Stimulated activated CD4-positive, alpha-beta T cell treated with anti-CD3 and anti-CD28 coated beads, Interleukin-12 subunit alpha, Interleukin-12 subunit beta, amount 100 ng/mL, for 24 hours (primary cell): ENCODE measurements at regions not wholly inside any gene's neighbourhood (a gene's known extent, or its start where the extent isn't known, plus 50 kb on each side); places are given as distances from the start of the nearest gene placed in this dataset.
"Not testable (repeated sequence)": the region's sequence is repeated elsewhere in the genome, so short reads cannot be mapped to it uniquely, and the experiment has no call there.

Experiments used
- DNase-seq, 2 experiments: peaks; one replicate each; pipeline ENCODE4 v3.0.0-alpha.2; 2020; ENCODE audit warnings: low read depth in 2 of 2

GRCh38 chrX:39399387-39399786 is 598.1 kb downstream of the MID1IP1 start:
- no peak for DNase-seq

DNA sequence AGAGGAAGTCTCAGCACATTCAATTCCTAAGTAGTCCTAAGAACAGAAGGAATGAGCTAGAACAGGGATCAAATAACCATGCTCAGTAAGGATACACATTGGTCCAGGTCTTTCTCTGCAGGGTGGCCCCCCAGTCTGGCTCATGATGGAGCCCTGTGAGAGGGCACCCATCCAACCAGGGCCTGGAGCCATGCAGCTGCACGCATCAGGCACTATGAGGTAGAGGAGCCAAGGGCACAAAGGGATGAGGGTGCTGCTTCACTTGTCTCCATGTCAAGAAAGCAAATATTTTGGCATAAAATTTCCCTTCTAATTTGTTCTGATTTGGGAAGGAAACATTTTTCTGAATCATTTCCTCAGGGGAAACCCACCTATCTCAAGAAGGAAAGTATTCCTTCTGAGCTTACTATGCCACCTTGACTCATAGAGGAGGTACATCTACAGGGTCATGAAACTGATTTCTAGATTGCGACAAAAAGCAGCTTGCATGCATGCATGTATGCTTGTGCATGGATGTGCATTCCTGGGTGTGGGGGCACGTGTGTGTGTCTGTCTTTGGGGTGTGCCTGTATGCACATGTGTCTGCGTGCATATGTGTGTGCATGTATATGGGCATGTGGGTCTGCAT is 600.3 kb downstream of the MID1IP1 start:
- DNase-seq, result no peak

DNA sequence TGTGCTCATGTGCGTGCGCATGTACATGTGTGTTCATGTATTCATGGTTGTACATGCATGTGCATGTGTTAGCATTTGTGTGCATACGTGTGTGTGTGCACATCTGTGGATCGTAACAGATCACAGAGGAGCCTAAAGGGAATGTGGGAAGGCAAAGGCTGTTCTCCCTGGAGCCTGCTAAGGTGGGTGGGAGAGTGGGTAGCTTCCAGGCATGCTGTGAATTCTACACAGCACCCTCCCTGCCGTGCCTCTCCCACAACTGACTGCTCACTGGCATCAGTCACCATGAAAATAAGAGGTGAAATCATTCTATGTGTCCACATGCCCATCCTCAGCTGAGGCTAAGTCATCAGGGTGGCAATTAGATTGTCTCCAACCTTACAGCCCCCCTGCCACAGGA is 600.9 kb downstream of the MID1IP1 start:
- no peak for DNase-seq

- DNase-seq, result no peak
Observed at GRCh38 chrX:39406799-39407198, 605.5 kb downstream of the MID1IP1 start.

GRCh38 chrX:39409246-39409917 is 608.1 kb downstream of the MID1IP1 start:
- DNase-seq, result no peak

- DNase-seq, result no peak
Observed at GRCh38 chrX:39414290-39414854, 613.1 kb downstream of the MID1IP1 start.

DNA sequence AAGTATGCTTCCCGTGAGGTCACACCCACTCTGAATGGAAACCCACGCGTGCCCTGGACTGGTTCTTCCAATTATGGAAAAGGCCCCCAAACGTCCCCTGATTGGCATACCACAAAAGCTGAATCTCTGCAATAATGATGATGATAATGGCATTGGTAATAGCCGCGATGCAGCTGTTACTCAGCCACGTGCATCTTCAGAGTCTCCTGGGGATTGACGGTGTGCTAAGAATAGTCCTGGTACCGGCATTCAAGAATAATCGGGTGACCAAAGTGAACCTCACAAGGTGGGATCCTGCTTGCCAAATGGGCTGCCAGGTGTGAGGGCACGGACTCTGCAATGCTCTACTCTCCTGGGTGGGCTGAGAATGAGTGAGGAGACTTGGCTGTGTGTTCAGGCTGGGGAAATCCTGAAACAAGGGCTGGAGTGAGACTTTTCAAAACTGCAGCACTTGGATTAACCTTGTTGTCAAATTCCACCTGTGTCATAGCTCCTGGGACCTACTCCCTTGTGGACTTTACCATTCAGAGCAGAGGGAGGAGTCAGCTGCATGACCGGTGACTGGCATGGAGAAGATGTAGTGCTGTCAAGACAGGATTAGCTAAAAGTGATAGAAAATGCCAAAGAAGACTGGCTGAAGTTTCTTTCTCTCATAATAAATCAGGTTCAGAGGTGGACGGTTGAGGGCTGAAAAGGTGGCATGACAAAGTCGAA is 615.4 kb downstream of the MID1IP1 start:
- no peak for DNase-seq

DNA sequence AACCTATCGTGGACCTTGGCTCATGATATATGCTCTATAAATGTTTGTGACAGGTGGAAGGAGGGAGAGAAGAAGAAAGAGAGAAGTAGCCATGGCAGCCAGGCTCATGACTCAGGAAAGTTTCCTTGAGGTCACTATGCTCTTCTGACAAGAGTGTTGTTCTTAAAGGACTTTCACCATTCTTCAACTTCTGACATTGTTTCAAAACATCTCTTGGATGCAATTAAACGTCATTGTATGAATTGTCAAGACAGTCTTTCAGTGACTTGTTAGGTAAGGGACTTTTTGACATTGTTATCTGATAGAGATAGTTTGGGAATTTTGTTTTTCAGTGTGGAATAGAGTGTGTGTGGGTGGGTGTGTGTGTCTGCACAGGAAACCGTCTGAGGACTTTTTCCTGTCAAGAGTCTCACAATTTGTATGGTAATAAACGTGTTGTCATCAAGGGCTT is 617.0 kb downstream of the MID1IP1 start:
- DNase-seq, result no peak

DNA sequence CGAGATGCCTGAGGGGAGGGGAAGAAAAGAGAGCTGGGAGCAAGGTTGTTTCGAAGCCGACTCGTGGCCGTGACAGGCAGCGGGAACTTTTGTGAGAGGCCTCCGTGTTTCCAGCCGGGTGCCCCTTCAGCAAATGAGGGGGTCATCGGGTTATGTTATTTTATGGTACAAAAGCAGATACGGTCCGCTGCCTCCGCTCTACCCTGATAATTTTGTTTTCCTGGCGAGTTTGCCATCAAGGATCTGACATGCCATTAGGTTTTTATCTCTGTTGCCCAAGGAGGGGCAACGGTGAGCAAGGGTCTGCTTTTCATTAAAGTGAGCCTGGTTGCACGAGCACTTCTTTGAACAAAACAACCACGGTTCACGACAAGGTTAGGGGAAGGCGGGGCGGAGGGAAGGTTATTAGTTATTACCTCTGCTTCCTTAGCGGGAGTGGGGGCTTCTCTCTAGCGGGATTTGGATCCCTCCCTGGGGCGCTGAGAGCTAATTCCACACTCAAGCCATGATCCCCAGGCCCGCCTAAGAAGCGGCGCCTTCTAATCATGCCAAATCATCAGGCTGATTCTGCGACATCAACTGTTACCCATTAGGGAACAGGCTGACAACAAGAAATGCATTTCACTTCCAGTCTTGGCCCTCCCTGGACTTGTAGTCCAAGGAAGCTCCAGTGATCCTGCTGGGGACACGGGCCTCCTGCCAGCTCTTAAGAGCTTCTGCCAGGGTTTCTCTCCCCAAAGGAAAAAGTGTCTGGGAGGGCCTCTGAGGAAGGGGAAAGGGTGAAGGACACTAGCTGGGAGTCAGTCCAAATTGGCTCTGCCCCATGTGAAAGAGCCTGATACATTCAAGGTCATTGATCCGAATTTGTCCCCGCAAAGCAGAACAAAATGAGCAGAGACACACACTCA is 617.7 kb downstream of the MID1IP1 start:
- DNase-seq, result no peak

DNA sequence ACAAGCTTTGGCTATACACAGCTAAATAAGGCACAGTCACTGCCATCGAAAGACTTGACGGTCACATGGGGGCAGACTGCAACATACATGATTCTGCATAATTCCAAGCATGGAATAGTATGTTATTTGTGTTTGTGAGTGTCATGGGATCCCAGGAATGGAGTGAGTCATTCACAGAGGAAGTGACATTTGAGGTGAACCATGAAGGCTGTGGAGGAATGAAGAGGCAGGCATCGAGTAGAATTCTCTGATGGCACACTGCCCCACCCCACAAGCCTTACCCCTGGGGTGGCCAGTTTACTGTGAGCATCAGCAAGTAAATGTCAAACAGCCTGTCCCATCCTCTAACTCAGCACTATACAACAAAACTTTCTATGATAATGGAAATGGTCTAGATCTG is 619.7 kb downstream of the MID1IP1 start:
- no peak for DNase-seq

GRCh38 chrX:39425124-39425806 is 624.0 kb downstream of the MID1IP1 start:
- DNase-seq, result no peak

DNA sequence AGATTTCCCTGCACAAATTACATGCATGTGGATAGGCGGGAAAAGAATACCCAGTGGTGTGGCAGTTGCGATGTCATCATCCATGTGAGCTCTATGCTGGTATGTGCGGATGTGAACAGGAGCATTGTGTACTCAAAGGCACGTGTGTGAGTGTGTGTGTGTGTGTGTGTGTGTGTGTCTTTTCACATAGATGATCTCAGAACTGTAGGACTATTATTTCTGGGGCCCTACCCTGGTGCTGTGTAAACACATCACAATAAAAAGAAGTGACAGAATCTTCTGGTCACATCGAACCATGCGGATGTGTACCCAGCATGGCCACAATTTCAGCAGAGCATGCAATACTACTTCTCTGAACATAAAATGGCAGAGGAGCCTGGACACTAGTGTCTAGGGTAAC is 624.8 kb downstream of the MID1IP1 start:
- no peak for DNase-seq

GRCh38 chrX:39427492-39427891 is 626.2 kb downstream of the MID1IP1 start:
- no peak for DNase-seq

- DNase-seq, result peak in 1 of 2 experiments; percentile 10
Observed at GRCh38 chrX:39427906-39428305, 626.6 kb downstream of the MID1IP1 start.

DNA sequence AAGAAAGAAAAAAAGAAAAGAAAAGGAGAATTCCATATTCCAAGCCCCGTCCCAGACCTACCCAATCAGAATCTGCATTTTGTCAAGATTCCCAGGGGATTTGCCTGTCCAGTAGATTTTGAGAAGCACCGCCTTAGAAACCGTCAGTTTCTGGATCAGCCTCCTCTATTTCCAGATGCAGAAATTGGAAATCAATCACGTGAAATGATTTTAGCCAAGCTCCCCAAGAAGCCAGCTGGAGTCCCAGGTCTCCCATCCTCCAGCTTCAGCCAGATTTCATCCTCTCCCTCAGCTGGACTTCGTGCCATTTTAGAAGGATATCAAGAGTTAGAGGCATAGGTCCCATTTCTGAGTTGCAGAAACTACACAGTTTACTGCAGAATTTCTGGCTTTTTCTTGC is 629.3 kb downstream of the MID1IP1 start:
- no peak for DNase-seq

DNA sequence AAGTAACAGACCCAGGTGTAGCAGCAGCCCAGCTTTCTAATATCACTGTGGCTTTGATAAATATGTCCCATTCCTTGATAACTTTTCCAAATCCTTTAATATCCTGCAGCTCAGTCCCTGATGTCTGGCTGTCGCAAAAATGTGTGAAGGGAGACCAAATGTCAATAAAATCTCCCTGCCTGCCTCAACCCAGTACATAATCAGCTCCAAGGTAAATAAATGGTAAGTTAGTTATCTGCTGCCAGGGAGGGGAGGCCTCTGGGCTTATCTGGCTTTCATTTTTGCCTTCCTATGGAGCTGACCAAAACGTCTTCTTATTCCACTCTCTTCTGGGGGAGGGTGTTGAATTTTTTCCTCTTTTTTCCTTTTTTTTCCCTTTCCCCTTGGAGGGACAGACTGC is 630.6 kb downstream of the MID1IP1 start:
- DNase-seq, result no peak

GRCh38 chrX:39434671-39435070 is 633.4 kb downstream of the MID1IP1 start:
- DNase-seq, result not testable (repeated sequence)

- DNase-seq, result not testable (repeated sequence)
Observed at GRCh38 chrX:39436538-39436937, 635.3 kb downstream of the MID1IP1 start.

DNA sequence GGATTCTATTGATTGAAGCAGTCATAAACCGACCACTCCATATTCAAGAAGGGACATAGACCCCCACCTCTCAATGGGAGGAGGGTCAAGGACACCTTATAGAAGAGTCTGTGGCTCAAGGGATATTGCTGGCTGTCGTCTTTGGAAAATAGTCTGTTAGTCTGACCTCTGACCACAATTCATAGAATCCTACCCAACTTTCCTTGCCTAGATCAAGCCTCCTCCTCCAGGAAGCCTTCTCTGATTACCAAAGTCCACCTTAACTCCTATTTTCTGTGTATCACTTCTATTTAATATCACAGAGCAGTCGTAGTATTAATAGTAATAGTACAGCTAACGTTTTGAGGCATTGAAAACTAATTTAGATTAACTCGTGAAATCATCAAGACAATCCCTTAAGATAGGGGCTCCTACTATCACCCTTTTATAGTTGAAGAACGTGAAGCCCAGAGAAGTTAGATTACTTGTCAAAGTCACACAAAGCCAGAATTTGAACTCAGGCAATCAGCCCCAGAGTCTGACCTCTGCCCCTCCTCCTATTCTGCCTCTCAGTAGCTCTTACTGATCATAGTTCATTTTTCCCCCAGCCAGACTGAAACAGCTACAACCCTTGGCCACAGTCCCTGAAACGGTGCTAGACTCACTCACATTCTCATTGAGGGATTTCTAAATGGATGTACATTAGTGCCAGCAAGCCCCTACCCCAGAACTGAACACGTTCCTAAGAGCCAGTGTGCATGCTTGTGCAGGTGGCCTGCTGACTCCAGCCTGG is 636.6 kb downstream of the MID1IP1 start:
- DNase-seq, result no peak
